ENCODE measurements at regions not wholly inside any gene's neighbourhood (a gene's known extent, or its start where the extent isn't known, plus 50 kb on each side); places are given as distances from the start of the nearest gene placed in this dataset.

DNA sequence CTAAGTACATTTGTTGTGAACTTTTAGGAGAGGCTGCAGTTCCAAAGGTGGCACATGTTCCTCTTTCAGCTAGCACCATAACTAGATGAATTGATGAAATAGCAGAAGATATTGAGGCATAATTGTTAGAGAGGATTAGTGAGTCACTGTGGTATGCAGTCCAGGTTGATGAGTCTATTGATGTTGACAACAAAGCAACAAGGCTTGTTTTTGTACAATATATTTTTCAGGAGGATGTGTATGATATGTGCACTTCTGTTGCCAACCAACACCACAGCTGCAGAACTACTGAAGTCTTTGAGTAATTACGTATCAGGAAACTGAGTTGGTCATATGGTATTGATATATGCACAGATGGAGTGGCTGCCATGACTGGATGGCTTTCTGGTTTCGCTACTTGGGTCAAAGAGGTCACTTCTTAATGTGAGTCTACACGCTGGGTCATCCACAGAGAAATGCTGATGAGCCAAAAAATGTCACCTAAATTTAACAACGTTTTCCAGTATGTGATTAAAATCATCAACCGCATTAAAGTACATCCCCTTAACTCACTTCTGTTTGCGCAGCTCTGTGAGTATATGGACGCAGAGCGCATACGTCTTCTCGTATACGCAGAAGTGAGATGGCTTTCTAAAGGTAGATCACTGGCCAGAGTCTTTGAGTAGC, 261.3 kb upstream of the ANO5 start:
- Histone ChIP-seq H3K4me3 (ENCODE audit: low read length) (no peak overlapping the region), H3K27ac (ENCODE audit: low read depth in 1 of 2, low read length in 2 of 2) (no peak overlapping the region), H3K4me1 (ENCODE audit: insufficient read depth, low read length) (no peaks in the 10 kb centered on the region), H3K9me3 (ENCODE audit: control insufficient read depth in 1 of 2, insufficient read depth in 1 of 2, low read length in 2 of 2) (peaks cover 0 to 7% of the 10 kb centered on the region in 2 experiments), H3K27me3 (ENCODE audit: control insufficient read depth in 1 of 2, insufficient read depth in 2 of 2, low read length in 2 of 2) (no peaks in the 10 kb centered on the region), H3K36me3 (ENCODE audit: insufficient read depth, low read length) (no peaks in the 10 kb centered on the region)
- Mint-ChIP-seq H3K4me3 (no peak overlapping the region), H3K4me1 (ENCODE audit: low read depth) (no peaks in the 10 kb centered on the region), H3K9me3 (peaks cover 3% of the 10 kb centered on the region), H3K27me3 (no peaks in the 10 kb centered on the region), H3K27ac (no peak overlapping the region), H3K36me3 (ENCODE audit: low read depth) (no peaks in the 10 kb centered on the region)
- DNase-seq = no peak
- CTCF ChIA-PET = no interaction called here
- intact Hi-C loops (cut with DNase I, micrococcal nuclease) = no loop called here
- TF ChIP-seq, protein P1, sequence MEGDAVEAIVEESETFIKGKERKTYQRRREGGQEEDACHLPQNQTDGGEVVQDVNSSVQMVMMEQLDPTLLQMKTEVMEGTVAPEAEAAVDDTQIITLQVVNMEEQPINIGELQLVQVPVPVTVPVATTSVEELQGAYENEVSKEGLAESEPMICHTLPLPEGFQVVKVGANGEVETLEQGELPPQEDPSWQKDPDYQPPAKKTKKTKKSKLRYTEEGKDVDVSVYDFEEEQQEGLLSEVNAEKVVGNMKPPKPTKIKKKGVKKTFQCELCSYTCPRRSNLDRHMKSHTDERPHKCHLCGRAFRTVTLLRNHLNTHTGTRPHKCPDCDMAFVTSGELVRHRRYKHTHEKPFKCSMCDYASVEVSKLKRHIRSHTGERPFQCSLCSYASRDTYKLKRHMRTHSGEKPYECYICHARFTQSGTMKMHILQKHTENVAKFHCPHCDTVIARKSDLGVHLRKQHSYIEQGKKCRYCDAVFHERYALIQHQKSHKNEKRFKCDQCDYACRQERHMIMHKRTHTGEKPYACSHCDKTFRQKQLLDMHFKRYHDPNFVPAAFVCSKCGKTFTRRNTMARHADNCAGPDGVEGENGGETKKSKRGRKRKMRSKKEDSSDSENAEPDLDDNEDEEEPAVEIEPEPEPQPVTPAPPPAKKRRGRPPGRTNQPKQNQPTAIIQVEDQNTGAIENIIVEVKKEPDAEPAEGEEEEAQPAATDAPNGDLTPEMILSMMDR (IDR thresholded peaks at IDR 0.05) = no peak
- POLR2A ChIA-PET = no interaction called here
- no peak for ATAC-seq (ENCODE audit: poor library complexity)

DNA sequence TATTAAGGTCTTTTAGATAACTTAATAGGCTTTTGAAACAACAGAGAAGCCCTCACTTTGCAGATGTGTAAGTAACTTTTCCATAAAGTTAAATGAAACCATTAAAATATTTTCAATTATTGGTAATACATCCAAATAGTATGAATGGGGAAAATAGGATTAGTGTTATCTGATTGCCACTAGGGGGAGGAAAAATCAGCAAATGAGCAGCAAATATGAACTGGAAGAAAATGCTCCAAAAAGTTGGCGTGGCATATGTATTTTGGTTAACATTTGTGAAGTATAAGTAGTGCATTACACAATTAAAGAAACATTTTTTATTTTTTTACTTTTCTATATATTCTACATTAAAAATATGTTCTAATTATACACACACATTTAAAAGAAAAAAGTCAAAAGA, 259.8 kb upstream of the ANO5 start:
- no peak overlapping the region for H3K4me3 ChIP-seq (ENCODE audit: low read length)
- H3K27ac ChIP-seq (ENCODE audit: low read depth in 1 of 2, low read length in 2 of 2) = no peak overlapping the region
- H3K9me3 Mint-ChIP-seq = peaks cover 3% of the 10 kb centered on the region
- H3K27me3 Mint-ChIP-seq = no peaks in the 10 kb centered on the region
- H3K4me3 Mint-ChIP-seq = no peak overlapping the region
- H3K4me1 Mint-ChIP-seq (ENCODE audit: low read depth) = no peaks in the 10 kb centered on the region
- CTCF ChIA-PET = no interaction called here
- intact Hi-C loops (cut with DNase I, micrococcal nuclease) = no loop called here
- no peak overlapping the region for H3K27ac Mint-ChIP-seq
- DNase-seq = no peak
- H3K36me3 Mint-ChIP-seq (ENCODE audit: low read depth) = no peaks in the 10 kb centered on the region
- H3K9me3 ChIP-seq (ENCODE audit: control insufficient read depth in 1 of 2, insufficient read depth in 1 of 2, low read length in 2 of 2) = peaks cover 0 to 7% of the 10 kb centered on the region in 2 experiments
- no peaks in the 10 kb centered on the region for H3K36me3 ChIP-seq (ENCODE audit: insufficient read depth, low read length)
- POLR2A ChIA-PET = no interaction called here
- H3K27me3 ChIP-seq (ENCODE audit: control insufficient read depth in 1 of 2, insufficient read depth in 2 of 2, low read length in 2 of 2) = no peaks in the 10 kb centered on the region
- no peaks in the 10 kb centered on the region for H3K4me1 ChIP-seq (ENCODE audit: insufficient read depth, low read length)
- ATAC-seq (ENCODE audit: poor library complexity) = no peak
- TF ChIP-seq, protein P1 (IDR thresholded peaks at IDR 0.05) = no peak

DNA sequence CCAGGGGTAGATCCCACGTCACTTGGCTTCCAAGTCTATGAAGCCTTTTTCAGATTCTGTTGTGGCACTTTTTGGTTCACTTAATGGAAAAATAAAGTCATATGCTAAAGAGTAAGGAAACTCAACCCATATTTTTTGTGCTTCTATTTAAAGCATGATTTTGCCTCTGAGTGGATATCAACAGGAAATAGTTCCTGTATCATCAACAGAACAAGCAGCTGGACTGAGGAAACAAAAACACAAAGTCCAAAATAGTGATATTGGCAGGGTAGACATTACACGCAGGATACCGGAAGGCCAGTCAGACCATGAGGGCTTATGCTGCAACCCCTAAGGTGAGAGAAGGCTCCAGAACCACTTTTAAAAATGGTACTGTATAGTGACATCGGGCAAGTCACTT, 248.3 kb upstream of the ANO5 start:
- TF ChIP-seq, protein P1 (IDR thresholded peaks at IDR 0.05) = no peak
- Histone ChIP-seq H3K27me3 (ENCODE audit: control insufficient read depth in 1 of 2, insufficient read depth in 2 of 2, low read length in 2 of 2) (no peaks in the 10 kb centered on the region), H3K27ac (ENCODE audit: low read depth in 1 of 2, low read length in 2 of 2) (no peak overlapping the region), H3K4me3 (ENCODE audit: low read length) (no peak overlapping the region), H3K4me1 (ENCODE audit: insufficient read depth, low read length) (no peaks in the 10 kb centered on the region), H3K9me3 (ENCODE audit: control insufficient read depth in 1 of 2, insufficient read depth in 1 of 2, low read length in 2 of 2) (no peaks in the 10 kb centered on the region), H3K36me3 (ENCODE audit: insufficient read depth, low read length) (no peaks in the 10 kb centered on the region)
- CTCF ChIA-PET = no interaction called here
- Mint-ChIP-seq H3K27me3 (no peaks in the 10 kb centered on the region), H3K4me3 (no peak overlapping the region), H3K27ac (no peak overlapping the region), H3K9me3 (peaks cover 5% of the 10 kb centered on the region), H3K4me1 (ENCODE audit: low read depth) (no peaks in the 10 kb centered on the region), H3K36me3 (ENCODE audit: low read depth) (no peaks in the 10 kb centered on the region)
- DNase-seq = no peak
- intact Hi-C loops (cut with DNase I, micrococcal nuclease) = no loop called here
- ATAC-seq (ENCODE audit: poor library complexity) = no peak
- POLR2A ChIA-PET = no interaction called here

All from CD4-positive, alpha-beta T cell (primary cell).